HPDE6-E6E7 (cell line): ENCODE measurements at regions not wholly inside any gene's neighbourhood (a gene's known extent, or its start where the extent isn't known, plus 50 kb on each side); places are given as distances from the start of the nearest gene placed in this dataset.
A peak's percentile ranks its signal among the peaks of the same experiment; 100 is the strongest.
"Not testable (repeated sequence)": the region's sequence is repeated elsewhere in the genome, so short reads cannot be mapped to it uniquely, and the experiment has no call there.

Experiments
- DNase-seq: peaks from one replicate; pipeline ENCODE4 v3.0.0; 2011; ENCODE audit warnings: missing footprints; ENCODE audit errors: extremely low spot score

GRCh38 chr15:78708713-78709260 is 67.8 kb upstream of the CHRNB4 start:
- no peak for DNase-seq

- not testable (repeated sequence) for DNase-seq
These were observed 65.6 kb upstream of the CHRNB4 start for GRCh38 chr15:78706481-78707235.

GRCh38 chr15:78703334-78704056 is 62.5 kb upstream of the CHRNB4 start:
- not testable (repeated sequence) for DNase-seq

DNA sequence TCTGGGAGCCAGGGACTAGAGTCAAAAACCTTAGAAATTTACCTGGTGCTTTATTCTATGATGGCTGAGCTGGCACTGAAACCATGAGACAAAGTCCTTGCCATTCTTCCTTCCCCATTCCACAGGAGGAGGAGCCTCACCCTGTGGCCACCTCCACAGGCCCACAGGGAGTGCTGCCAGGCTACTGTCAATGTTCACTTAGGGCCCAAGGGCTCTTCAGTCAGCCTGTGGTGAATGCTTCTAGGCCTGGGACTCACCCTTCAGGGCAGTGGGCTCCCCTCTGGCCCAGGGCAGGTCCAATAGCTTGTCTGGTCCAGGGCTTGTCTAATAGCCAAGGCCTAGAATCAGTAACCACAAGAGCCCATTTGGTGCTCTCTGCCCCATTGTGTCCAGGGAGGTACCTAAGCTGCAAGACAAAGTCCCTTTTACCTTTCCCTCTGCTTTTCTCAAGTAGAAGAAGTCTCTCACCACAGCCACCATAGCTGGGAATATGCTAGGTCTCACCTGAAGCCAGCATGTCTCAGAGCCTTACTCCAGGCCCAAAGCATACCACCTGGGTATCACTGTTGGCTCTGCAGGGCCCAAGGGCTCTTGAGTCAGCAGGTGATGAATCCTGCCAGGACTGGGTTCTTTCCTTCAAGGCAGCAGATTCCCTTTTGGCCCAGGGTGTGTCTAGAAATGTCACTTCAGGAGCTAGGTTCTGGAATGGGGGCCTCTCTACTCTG is 61.8 kb upstream of the CHRNB4 start:
- no peak for DNase-seq

- DNase-seq, result no peak
These were observed 56.4 kb upstream of the CHRNB4 start for GRCh38 chr15:78697449-78697848.

DNA sequence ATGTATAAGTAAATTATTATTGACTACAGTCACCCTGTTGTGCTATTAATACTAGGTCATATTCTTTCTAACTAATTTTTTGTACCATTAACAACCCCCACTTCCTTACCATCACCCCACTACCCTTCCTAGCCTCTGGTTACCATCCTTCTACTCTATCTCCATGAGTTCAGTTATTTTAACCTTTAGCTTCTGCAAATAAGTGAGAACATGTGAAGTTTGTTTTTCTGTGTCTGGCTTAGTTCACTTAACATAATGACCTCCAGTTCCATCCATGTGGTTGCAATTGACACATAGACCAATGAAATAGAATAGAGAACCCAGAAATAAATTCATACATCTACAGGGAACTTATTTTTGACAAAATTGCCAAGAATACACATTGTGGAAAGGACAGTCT is 55.4 kb upstream of the CHRNB4 start:
- no peak for DNase-seq

GRCh38 chr15:78695854-78696253 is 54.8 kb upstream of the CHRNB4 start:
- no peak for DNase-seq

GRCh38 chr15:78695046-78695671 is 54.1 kb upstream of the CHRNB4 start:
- no peak for DNase-seq

DNA sequence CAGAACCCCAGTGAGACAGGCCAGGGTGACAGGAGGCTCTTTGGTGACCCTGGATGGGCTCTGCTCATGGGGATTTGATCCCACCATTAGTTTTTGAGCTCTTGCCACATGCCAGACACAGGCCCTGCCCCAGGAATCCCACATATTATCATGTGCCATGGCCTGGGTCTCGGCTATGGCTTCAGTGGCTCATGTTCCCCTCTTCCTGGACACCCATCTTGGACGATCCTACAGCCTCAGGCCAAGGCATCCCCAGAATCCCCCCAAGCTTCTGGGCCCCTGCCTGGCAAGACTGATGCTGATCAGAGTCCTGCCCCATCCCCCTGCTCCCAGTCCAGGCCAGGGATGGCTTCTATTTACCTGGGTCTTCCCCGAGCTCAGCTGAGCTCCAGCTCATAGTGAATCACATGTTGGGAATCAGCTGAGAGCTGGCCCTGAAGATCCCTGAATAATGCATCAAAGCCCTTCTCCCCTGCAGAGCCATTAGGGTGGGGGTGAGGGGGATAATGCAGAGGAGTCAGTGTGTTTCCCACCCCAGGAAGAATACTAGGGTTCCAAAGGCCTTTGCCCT is 50.9 kb upstream of the CHRNB4 start:
- peak; percentile 36 for DNase-seq

DNA sequence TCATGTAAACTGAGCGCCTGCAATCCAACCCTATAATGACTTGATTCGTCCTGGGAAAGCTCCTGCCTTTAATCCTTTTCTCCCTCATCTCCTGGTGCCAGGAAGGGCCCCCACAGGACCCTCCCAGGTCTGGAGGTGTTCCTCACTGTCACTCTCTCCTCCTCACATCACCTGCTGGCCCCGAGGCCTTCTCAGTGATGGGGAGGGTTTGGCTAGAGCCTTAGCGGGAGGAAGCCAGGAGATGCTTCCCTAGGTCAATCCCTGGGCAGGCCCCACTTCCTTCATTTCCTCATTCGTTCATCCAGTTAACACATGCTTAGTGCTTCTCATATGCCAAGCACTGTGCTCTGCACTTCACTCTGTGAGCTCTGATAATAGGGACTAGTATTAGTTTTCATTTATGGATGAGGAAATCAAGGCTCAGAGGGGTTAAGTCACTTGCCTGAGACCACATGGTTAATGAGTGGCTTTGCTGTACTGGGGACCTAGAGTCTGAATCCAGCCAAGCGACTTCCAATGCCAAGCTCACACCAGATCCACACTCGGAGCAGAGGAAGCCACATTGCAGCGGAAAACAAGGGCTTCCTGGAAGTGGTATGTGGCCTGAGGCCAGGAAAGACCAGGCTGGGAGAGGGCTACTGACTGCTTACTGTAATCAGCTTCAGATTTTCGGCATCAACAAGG is 50.3 kb upstream of the CHRNB4 start:
- DNase-seq, result no peak
